MCF 10A (cell line): ENCODE measurements at regions not wholly inside any gene's neighbourhood (a gene's known extent, or its start where the extent isn't known, plus 50 kb on each side); places are given as distances from the start of the nearest gene placed in this dataset.

ENCODE experiments used
- BruUV-seq: library from RNA; stranded (reverse); fragments of 400-500 nt; replicated peaks from 2 replicates; lab custom pipeline; 2021; lab: Mats Ljungman, UMichigan
- CTCF ChIA-PET: fragments of 300-600 bp; sonication (Branson Sonifier 250); formaldehyde crosslinking; extraction: SDS; loops from one replicate; lab custom pipeline; 2021; ENCODE audit warnings: antibody characterized with exemption, inconsistent platforms; lab: Yijun Ruan, JAX
- POLR2A ChIA-PET: fragments of 300-600, 350-650 bp; sonication (Branson Sonifier 250); formaldehyde crosslinking; extraction: SDS; loops from one replicate; lab custom pipeline; 2020; ENCODE audit warnings: antibody characterized with exemption, inconsistent platforms; lab: Yijun Ruan, JAX
- DNase-seq: peaks from one replicate; pipeline ENCODE4 v3.0.0-alpha.2; 2018; ENCODE audit not compliant: unreplicated experiment
- H3K27ac Mint-ChIP-seq: one replicate; pipeline ENCODE4 v1.8.0; 2022; ENCODE audit warnings: mild to moderate bottlenecking, low read depth, mixed read lengths; ENCODE audit not compliant: unreplicated experiment
- H3K27me3 Mint-ChIP-seq: one replicate; pipeline ENCODE4 v1.8.0; 2022; ENCODE audit warnings: mixed read lengths; ENCODE audit not compliant: insufficient read depth, unreplicated experiment
- H3K36me3 Mint-ChIP-seq: one replicate; pipeline ENCODE4 v1.8.0; 2022; ENCODE audit warnings: mild to moderate bottlenecking, moderate library complexity, mixed read lengths; ENCODE audit not compliant: insufficient read depth, unreplicated experiment
- H3K4me1 Mint-ChIP-seq: one replicate; pipeline ENCODE4 v1.8.0; 2022; ENCODE audit warnings: mixed read lengths; ENCODE audit not compliant: insufficient read depth, unreplicated experiment
- H3K4me3 Mint-ChIP-seq: one replicate; pipeline ENCODE4 v1.8.0; 2022; ENCODE audit warnings: mild to moderate bottlenecking, moderate library complexity, mixed read lengths; ENCODE audit not compliant: unreplicated experiment
- H3K9me3 Mint-ChIP-seq: one replicate; pipeline ENCODE4 v1.8.0; 2022; ENCODE audit warnings: mixed read lengths; ENCODE audit not compliant: unreplicated experiment
- CTCF ChIP-seq: fragments of 200-600 bp; IDR thresholded peaks from one replicate; pipeline ENCODE4 v1.8.0; 2022; ENCODE audit warnings: antibody characterized with exemption, mild to moderate bottlenecking; ENCODE audit not compliant: unreplicated experiment
- intact Hi-C: fragments of 100-400 bp; cut with micrococcal nuclease; formaldehyde crosslinking; loops from 2 replicates; pipeline ENCODE4 v1.14.1; 2022

- H3K27me3 Mint-ChIP-seq = peaks cover 34% of the 10 kb centered on the region
- H3K4me1 Mint-ChIP-seq = no peaks in the 10 kb centered on the region
- no peak overlapping the region for H3K4me3 Mint-ChIP-seq
- CTCF ChIA-PET = interaction anchor here (0.5 kb wide), 1 partner anchor 1957 kb away, joined by 3 read pairs; no protein-coding TSS in a partner anchor
- no peak for DNase-seq
- TF ChIP-seq CTCF = no peak
- POLR2A ChIA-PET = interaction anchor here (0.6 to 0.7 kb wide), 2 partner anchors 94 to 335 kb away, joined by 3 read pairs; no protein-coding TSS in a partner anchor
- no peak overlapping the region for H3K27ac Mint-ChIP-seq
- no TSS peak for BruUV-seq
- intact Hi-C loops = no loop called here
- H3K9me3 Mint-ChIP-seq = no peaks in the 10 kb centered on the region
- H3K36me3 Mint-ChIP-seq = no peaks in the 10 kb centered on the region
Observed at GRCh38 chr2:71965530-71965929, 182.1 kb downstream of the CYP26B1 start.

GRCh38 chr2:71962911-71963694 is 184.6 kb downstream of the CYP26B1 start:
- H3K4me1 Mint-ChIP-seq = no peaks in the 10 kb centered on the region
- peaks cover 19% of the 10 kb centered on the region for H3K27me3 Mint-ChIP-seq
- intact Hi-C loops = no loop called here
- H3K36me3 Mint-ChIP-seq = no peaks in the 10 kb centered on the region
- ChIA-PET CTCF (interaction anchor here (0.6 to 1.7 kb wide), 6 partner anchors 11 to 404 kb away, joined by 3 to 5 read pairs (median 3); no protein-coding TSS in a partner anchor), POLR2A (interaction anchor here (0.6 to 0.7 kb wide), 2 partner anchors 81 to 180 kb away, joined by 3 to 4 read pairs; no protein-coding TSS in a partner anchor)
- H3K27ac Mint-ChIP-seq = no peak overlapping the region
- DNase-seq = peak; percentile 67
- H3K4me3 Mint-ChIP-seq = no peak overlapping the region
- TF ChIP-seq CTCF = no peak
- no TSS peak for BruUV-seq
- peaks cover 15% of the 10 kb centered on the region for H3K9me3 Mint-ChIP-seq

- DNase-seq = no peak
- intact Hi-C loops = no loop called here
- H3K27me3 Mint-ChIP-seq = peaks cover 11% of the 10 kb centered on the region
- CTCF ChIA-PET = interaction anchor here (0.6 kb wide), 2 partner anchors 270 to 405 kb away, joined by 3 read pairs; no protein-coding TSS in a partner anchor
- no TSS peak for BruUV-seq
- no peak for TF ChIP-seq CTCF
- no peak overlapping the region for H3K27ac Mint-ChIP-seq
- no peak overlapping the region for H3K4me3 Mint-ChIP-seq
- no peaks in the 10 kb centered on the region for H3K4me1 Mint-ChIP-seq
- H3K36me3 Mint-ChIP-seq = no peaks in the 10 kb centered on the region
- peaks cover 15% of the 10 kb centered on the region for H3K9me3 Mint-ChIP-seq
- POLR2A ChIA-PET = no interaction called here
Observed at GRCh38 chr2:71962350-71962749, 185.3 kb downstream of the CYP26B1 start.

- Mint-ChIP-seq H3K9me3 (peaks cover 15% of the 10 kb centered on the region), H3K36me3 (no peaks in the 10 kb centered on the region), H3K4me1 (no peaks in the 10 kb centered on the region), H3K27me3 (peaks cover 2% of the 10 kb centered on the region), H3K27ac (no peak overlapping the region), H3K4me3 (no peak overlapping the region)
- intact Hi-C loops = no loop called here
- no peak for DNase-seq
- TF ChIP-seq CTCF = no peak
- ChIA-PET POLR2A (no interaction called here), CTCF (interaction anchor here (0.6 to 1.4 kb wide), 2 partner anchors 31 to 34 kb away, joined by 4 to 5 read pairs; no protein-coding TSS in a partner anchor)
- BruUV-seq = no TSS peak
Observed at GRCh38 chr2:71961289-71962027, 186.2 kb downstream of the CYP26B1 start.
